Keratinocyte (primary cell): ENCODE measurements at regions not wholly inside any gene's neighbourhood (a gene's known extent, or its start where the extent isn't known, plus 50 kb on each side); places are given as distances from the start of the nearest gene placed in this dataset.

Experiments used
- CTCF ChIP-seq, 3 experiments: IDR thresholded peaks in 1 of 3; conservative IDR thresholded peaks in 1 of 3; optimal IDR thresholded peaks in 1 of 3; 2 replicates in 2 of 3; 3 replicates in 1 of 3; pipeline versions ENCODE3 to v1.5.1; 2011; ENCODE audit warnings: low read length in 3 of 3, mild to moderate bottlenecking in 3 of 3, moderate library complexity in 2 of 3, control low read depth in 1 of 3, inconsistent platforms in 1 of 3; ENCODE audit not compliant: insufficient read depth in 2 of 3; ENCODE audit errors: extremely low read depth in 1 of 3
- EZH2 ChIP-seq: IDR thresholded peaks from one replicate; pipeline ENCODE4 v1.6.1; 2012; ENCODE audit warnings: inconsistent platforms, mild to moderate bottlenecking, low read length, moderate library complexity

GRCh38 chr1:163842571-163842970 is 520.8 kb downstream of the NUF2 start:
- TF ChIP-seq CTCF (optimal IDR thresholded peaks at IDR 0.05 in 1 of 3, IDR thresholded peaks at IDR 0.05 in 1 of 3, conservative IDR thresholded peaks at IDR 0.05 in 1 of 3; ENCODE audit: extremely low read depth in 1 of 3, insufficient read depth in 2 of 3, low read length in 3 of 3): no peak
- TF ChIP-seq EZH2: no peak
